HS-5 (cell line): ENCODE measurements at regions not wholly inside any gene's neighbourhood (a gene's known extent, or its start where the extent isn't known, plus 50 kb on each side); places are given as distances from the start of the nearest gene placed in this dataset.

Experiments used
- DNase-seq: peaks from one replicate; pipeline ENCODE4 v3.0.0-alpha.2; 2012; ENCODE audit warnings: low read depth

GRCh38 chr7:68484731-68485130 is 1113.5 kb upstream of the AUTS2 start:
- DNase-seq, result no peak

GRCh38 chr7:68485253-68485917 is 1112.9 kb upstream of the AUTS2 start:
- no peak for DNase-seq

- DNase-seq, result no peak
Observed at GRCh38 chr7:68488341-68489060, 1109.8 kb upstream of the AUTS2 start.

- no peak for DNase-seq
Observed at GRCh38 chr7:68491523-68492358, 1106.5 kb upstream of the AUTS2 start.

- no peak for DNase-seq
Observed at GRCh38 chr7:68492359-68492690, 1106.0 kb upstream of the AUTS2 start.

GRCh38 chr7:68503400-68503799 is 1094.9 kb upstream of the AUTS2 start:
- DNase-seq, result no peak

GRCh38 chr7:68504716-68505115 is 1093.6 kb upstream of the AUTS2 start:
- no peak for DNase-seq

- DNase-seq, result no peak
Observed at GRCh38 chr7:68505721-68506120, 1092.6 kb upstream of the AUTS2 start.

- DNase-seq, result no peak
Observed at GRCh38 chr7:68507668-68508067, 1090.6 kb upstream of the AUTS2 start.

- no peak for DNase-seq
Observed at GRCh38 chr7:68509054-68509453, 1089.2 kb upstream of the AUTS2 start.

GRCh38 chr7:68509603-68510002 is 1088.7 kb upstream of the AUTS2 start:
- DNase-seq, result no peak

GRCh38 chr7:68511281-68511680 is 1087.0 kb upstream of the AUTS2 start:
- no peak for DNase-seq

- DNase-seq, result no peak
Observed at GRCh38 chr7:68512466-68512865, 1085.8 kb upstream of the AUTS2 start.

- DNase-seq, result no peak
Observed at GRCh38 chr7:68518060-68518459, 1080.2 kb upstream of the AUTS2 start.

GRCh38 chr7:68524126-68524525 is 1074.1 kb upstream of the AUTS2 start:
- no peak for DNase-seq

GRCh38 chr7:68529221-68529620 is 1069.1 kb upstream of the AUTS2 start:
- no peak for DNase-seq

GRCh38 chr7:68535266-68535665 is 1063.0 kb upstream of the AUTS2 start:
- DNase-seq, result no peak

- no peak for DNase-seq
Observed at GRCh38 chr7:68537051-68537773, 1061.1 kb upstream of the AUTS2 start.

GRCh38 chr7:68537774-68538071 is 1060.6 kb upstream of the AUTS2 start:
- DNase-seq, result no peak

- DNase-seq, result no peak
Observed at GRCh38 chr7:68542831-68543230, 1055.4 kb upstream of the AUTS2 start.

- DNase-seq, result no peak
Observed at GRCh38 chr7:68544851-68545250, 1053.4 kb upstream of the AUTS2 start.

- DNase-seq, result no peak
Observed at GRCh38 chr7:68547181-68547580, 1051.1 kb upstream of the AUTS2 start.

GRCh38 chr7:68547799-68548198 is 1050.5 kb upstream of the AUTS2 start:
- no peak for DNase-seq
